ENCODE measurements at regions not wholly inside any gene's neighbourhood (a gene's known extent, or its start where the extent isn't known, plus 50 kb on each side); places are given as distances from the start of the nearest gene placed in this dataset.
A peak's percentile ranks its signal among the peaks of the same experiment; 100 is the strongest.

- no peak for FAIRE-seq
- DNase-seq (ENCODE audit: insufficient read length, low spot score), result no peak
- no peak for TF ChIP-seq CTCF (IDR thresholded peaks at IDR 0.05; ENCODE audit: insufficient read depth, missing control alignments)
Observed at GRCh38 chr4:187826725-187827124, 168.8 kb upstream of the ZFP42 start.

GRCh38 chr4:187827631-187828030, 167.9 kb upstream of the ZFP42 start:
- no peak for TF ChIP-seq CTCF (IDR thresholded peaks at IDR 0.05; ENCODE audit: insufficient read depth, missing control alignments)
- FAIRE-seq (no peak), DNase-seq (ENCODE audit: insufficient read length, low spot score) (no peak)

- no peak for TF ChIP-seq CTCF (IDR thresholded peaks at IDR 0.05; ENCODE audit: insufficient read depth, missing control alignments)
- no peak for DNase-seq (ENCODE audit: insufficient read length, low spot score)
- FAIRE-seq, result no peak
Observed at GRCh38 chr4:187839765-187840164, 155.8 kb upstream of the ZFP42 start.

GRCh38 chr4:187840814-187841213, 154.8 kb upstream of the ZFP42 start:
- FAIRE-seq, result no peak
- no peak for DNase-seq (ENCODE audit: insufficient read length, low spot score)

GRCh38 chr4:187849556-187850225, 145.9 kb upstream of the ZFP42 start:
- TF ChIP-seq CTCF (IDR thresholded peaks at IDR 0.05; ENCODE audit: insufficient read depth, missing control alignments), result no peak
- DNase-seq (ENCODE audit: insufficient read length, low spot score) (no peak), FAIRE-seq (peak; percentile 56)

More at GRCh38 chr4:187840814-187841213, 154.8 kb upstream of the ZFP42 start:
- TF ChIP-seq CTCF (IDR thresholded peaks at IDR 0.05; ENCODE audit: insufficient read depth, missing control alignments), result no peak

- no peak for FAIRE-seq
- DNase-seq (ENCODE audit: insufficient read length, low spot score), result no peak
- TF ChIP-seq CTCF (IDR thresholded peaks at IDR 0.05; ENCODE audit: insufficient read depth, missing control alignments), result no peak
Observed at GRCh38 chr4:187865914-187866313, 129.7 kb upstream of the ZFP42 start.

- FAIRE-seq (no peak), DNase-seq (ENCODE audit: insufficient read length, low spot score) (no peak)
- no peak for TF ChIP-seq CTCF (IDR thresholded peaks at IDR 0.05; ENCODE audit: insufficient read depth, missing control alignments)
Observed at GRCh38 chr4:187883049-187883448, 112.5 kb upstream of the ZFP42 start.
